Cerebellar nuclear complex (tissue), 1 donor: ENCODE measurements at regions not wholly inside any gene's neighbourhood (a gene's known extent, or its start where the extent isn't known, plus 50 kb on each side); places are given as distances from the start of the nearest gene placed in this dataset.

ENCODE experiments used
- DNase-seq, 2 experiments: peaks; one replicate each; lab custom pipeline; 2025; lab: John Stamatoyannopoulos, UW

GRCh38 chr1:213374369-213374768, 323.3 kb downstream of the RPS6KC1 start:
- DNase-seq, result no peak

- DNase-seq, result no peak
Observed at GRCh38 chr1:213375002-213375401, 324.0 kb downstream of the RPS6KC1 start.

GRCh38 chr1:213376862-213377372, 325.9 kb downstream of the RPS6KC1 start:
- DNase-seq, result no peak

GRCh38 chr1:213380865-213381264, 329.8 kb downstream of the RPS6KC1 start:
- DNase-seq, result no peak

GRCh38 chr1:213381572-213382084, 330.6 kb downstream of the RPS6KC1 start:
- DNase-seq, result no peak

GRCh38 chr1:213383465-213383864, 332.4 kb downstream of the RPS6KC1 start:
- no peak for DNase-seq

GRCh38 chr1:213385201-213385600, 334.2 kb downstream of the RPS6KC1 start:
- DNase-seq, result no peak

GRCh38 chr1:213385806-213386324, 334.8 kb downstream of the RPS6KC1 start:
- DNase-seq, result no peak

- no peak for DNase-seq
Observed at GRCh38 chr1:213387380-213388015, 336.5 kb downstream of the RPS6KC1 start.

- no peak for DNase-seq
Observed at GRCh38 chr1:213388199-213388598, 337.2 kb downstream of the RPS6KC1 start.

- DNase-seq, result peak; percentile 53 to 64
Observed at GRCh38 chr1:213389061-213389581, 338.1 kb downstream of the RPS6KC1 start.

- DNase-seq, result no peak
Observed at GRCh38 chr1:213391445-213391844, 340.4 kb downstream of the RPS6KC1 start.

GRCh38 chr1:213393860-213394259, 342.8 kb downstream of the RPS6KC1 start:
- no peak for DNase-seq

GRCh38 chr1:213394837-213395236, 343.8 kb downstream of the RPS6KC1 start:
- no peak for DNase-seq

- no peak for DNase-seq
Observed at GRCh38 chr1:213397638-213398037, 346.6 kb downstream of the RPS6KC1 start.

- DNase-seq, result peak; percentile 96
Observed at GRCh38 chr1:213399695-213400094, 348.7 kb downstream of the RPS6KC1 start.

- no peak for DNase-seq
Observed at GRCh38 chr1:213409208-213409631, 358.2 kb downstream of the RPS6KC1 start.

GRCh38 chr1:213409971-213410370, 358.9 kb downstream of the RPS6KC1 start:
- DNase-seq, result no peak

- DNase-seq, result no peak
Observed at GRCh38 chr1:213414346-213414745, 363.3 kb downstream of the RPS6KC1 start.

- no peak for DNase-seq
Observed at GRCh38 chr1:213414911-213415310, 363.9 kb downstream of the RPS6KC1 start.

GRCh38 chr1:213415691-213416380, 364.8 kb downstream of the RPS6KC1 start:
- no peak for DNase-seq

- DNase-seq, result no peak
Observed at GRCh38 chr1:213416461-213417224, 365.6 kb downstream of the RPS6KC1 start.
